ENCODE measurements at regions not wholly inside any gene's neighbourhood (a gene's known extent, or its start where the extent isn't known, plus 50 kb on each side); places are given as distances from the start of the nearest gene placed in this dataset.

DNA sequence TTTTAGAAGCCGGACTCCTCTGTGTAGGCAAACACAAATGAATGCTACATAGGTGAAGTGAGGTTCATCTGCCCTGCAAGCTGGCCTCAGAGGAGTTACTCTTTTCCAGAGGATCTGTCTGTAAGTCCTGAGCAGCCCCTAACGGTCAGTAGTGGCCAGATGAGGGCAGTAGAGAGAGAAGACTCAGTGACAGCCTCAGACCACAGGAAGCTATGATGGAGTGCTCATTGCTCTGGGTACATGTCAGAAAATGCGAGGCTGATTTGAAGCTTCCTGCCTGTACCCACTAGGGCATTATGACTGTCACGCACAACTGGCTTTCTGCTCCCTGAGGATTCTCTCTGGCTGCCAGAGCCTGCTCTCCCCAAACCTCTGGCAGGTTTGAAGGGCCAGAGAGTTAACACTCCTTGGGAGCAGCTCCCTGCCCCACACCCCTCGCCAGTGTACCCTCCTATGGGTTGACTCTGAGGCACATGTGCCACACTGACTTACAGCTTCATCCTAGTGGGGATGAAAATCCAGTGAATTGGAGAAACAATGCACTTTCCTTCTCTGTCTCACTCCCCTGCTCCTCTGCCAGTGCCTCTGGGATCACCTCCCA lies 141.5 kb downstream of the GABRG2 start:
- TF ChIP-seq, protein P1, sequence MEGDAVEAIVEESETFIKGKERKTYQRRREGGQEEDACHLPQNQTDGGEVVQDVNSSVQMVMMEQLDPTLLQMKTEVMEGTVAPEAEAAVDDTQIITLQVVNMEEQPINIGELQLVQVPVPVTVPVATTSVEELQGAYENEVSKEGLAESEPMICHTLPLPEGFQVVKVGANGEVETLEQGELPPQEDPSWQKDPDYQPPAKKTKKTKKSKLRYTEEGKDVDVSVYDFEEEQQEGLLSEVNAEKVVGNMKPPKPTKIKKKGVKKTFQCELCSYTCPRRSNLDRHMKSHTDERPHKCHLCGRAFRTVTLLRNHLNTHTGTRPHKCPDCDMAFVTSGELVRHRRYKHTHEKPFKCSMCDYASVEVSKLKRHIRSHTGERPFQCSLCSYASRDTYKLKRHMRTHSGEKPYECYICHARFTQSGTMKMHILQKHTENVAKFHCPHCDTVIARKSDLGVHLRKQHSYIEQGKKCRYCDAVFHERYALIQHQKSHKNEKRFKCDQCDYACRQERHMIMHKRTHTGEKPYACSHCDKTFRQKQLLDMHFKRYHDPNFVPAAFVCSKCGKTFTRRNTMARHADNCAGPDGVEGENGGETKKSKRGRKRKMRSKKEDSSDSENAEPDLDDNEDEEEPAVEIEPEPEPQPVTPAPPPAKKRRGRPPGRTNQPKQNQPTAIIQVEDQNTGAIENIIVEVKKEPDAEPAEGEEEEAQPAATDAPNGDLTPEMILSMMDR (IDR thresholded peaks at IDR 0.05), result peak in 4 of 6 experiments; percentile 18 to 33 (median 24)
- TF ChIP-seq POLR2A (IDR thresholded peaks at IDR 0.05), result no peak
